BLaER1 (cell line): ENCODE measurements at regions not wholly inside any gene's neighbourhood (a gene's known extent, or its start where the extent isn't known, plus 50 kb on each side); places are given as distances from the start of the nearest gene placed in this dataset.
"Not testable (repeated sequence)": the region's sequence is repeated elsewhere in the genome, so short reads cannot be mapped to it uniquely, and the experiment has no call there.

Experiments used
- H3K27ac ChIP-seq: shearing (Covaris generic); formaldehyde crosslinking; 2 replicates; pipeline ENCODE4 v1.8.1; 2022
- H3K27me3 ChIP-seq: shearing (Covaris generic); formaldehyde crosslinking; 2 replicates; pipeline ENCODE4 v1.8.1; 2022
- H3K36me3 ChIP-seq: shearing (Covaris generic); formaldehyde crosslinking; 2 replicates; pipeline ENCODE4 v1.8.1; 2022
- H3K4me1 ChIP-seq: shearing (Covaris generic); formaldehyde crosslinking; 2 replicates; pipeline ENCODE4 v1.8.1; 2022
- H3K4me2 ChIP-seq: shearing (Covaris generic); formaldehyde crosslinking; 2 replicates; pipeline ENCODE4 v1.8.1; 2022
- H3K4me3 ChIP-seq: shearing (Covaris generic); formaldehyde crosslinking; 2 replicates; pipeline ENCODE4 v1.8.1; 2022
- H3K9ac ChIP-seq: shearing (Covaris generic); formaldehyde crosslinking; 2 replicates; pipeline ENCODE4 v1.8.1; 2022
- H3K9me3 ChIP-seq: shearing (Covaris generic); formaldehyde crosslinking; 2 replicates; pipeline ENCODE4 v1.8.1; 2022
- H4K20me1 ChIP-seq: shearing (Covaris generic); formaldehyde crosslinking; 2 replicates; pipeline ENCODE4 v1.8.1; 2022
- Cebpa-rat ChIP-seq: shearing (Covaris generic); IDR thresholded peaks from 2 replicates; pipeline ENCODE4 v1.8.1; 2022

GRCh38 chr10:2047679-2048078, 310.4 kb upstream of the ADARB2 start:
- H3K4me1 ChIP-seq: no peaks in the 10 kb centered on the region
- no peaks in the 10 kb centered on the region for H3K36me3 ChIP-seq
- H3K4me2 ChIP-seq: no peak overlapping the region
- H3K4me3 ChIP-seq: no peak overlapping the region
- no peaks in the 10 kb centered on the region for H4K20me1 ChIP-seq
- no peak overlapping the region for H3K27ac ChIP-seq
- no peaks in the 10 kb centered on the region for H3K27me3 ChIP-seq
- H3K9me3 ChIP-seq: peaks cover 17% of the 10 kb centered on the region
- no peak for TF ChIP-seq Cebpa-rat
- no peak overlapping the region for H3K9ac ChIP-seq

GRCh38 chr10:2043379-2043778, 306.1 kb upstream of the ADARB2 start:
- TF ChIP-seq Cebpa-rat: no peak
- no peak overlapping the region for H3K27ac ChIP-seq
- peaks cover 9% of the 10 kb centered on the region; the same call in 1 of the 2 replicates for H3K4me1 ChIP-seq

GRCh38 chr10:2038036-2038435, 300.7 kb upstream of the ADARB2 start:
- no peak for TF ChIP-seq Cebpa-rat
- H3K4me3 ChIP-seq: no peak overlapping the region
- H3K4me1 ChIP-seq: peaks cover 9% of the 10 kb centered on the region; the same call in 1 of the 2 replicates

More at GRCh38 chr10:2043379-2043778, 306.1 kb upstream of the ADARB2 start:
- Histone ChIP-seq H3K4me3 (no peak overlapping the region), H3K9ac (no peak overlapping the region), H3K36me3 (no peaks in the 10 kb centered on the region), H3K4me2 (no peak overlapping the region), H4K20me1 (no peaks in the 10 kb centered on the region), H3K27me3 (no peaks in the 10 kb centered on the region), H3K9me3 (0 out of 2 replicates have a peak, but pooled peaks cover 2% of the 10 kb centered on the region)

GRCh38 chr10:2037246-2037645, 299.9 kb upstream of the ADARB2 start:
- no peaks in the 10 kb centered on the region for H3K27me3 ChIP-seq
- no peaks in the 10 kb centered on the region for H4K20me1 ChIP-seq
- no peak overlapping the region for H3K9ac ChIP-seq
- TF ChIP-seq Cebpa-rat: no peak
- no peaks in the 10 kb centered on the region for H3K36me3 ChIP-seq
- H3K4me3 ChIP-seq: no peak overlapping the region
- H3K4me2 ChIP-seq: no peak overlapping the region
- H3K9me3 ChIP-seq: no peaks in the 10 kb centered on the region
- H3K4me1 ChIP-seq: peaks cover 9% of the 10 kb centered on the region; the same call in 1 of the 2 replicates
- H3K27ac ChIP-seq: no peak overlapping the region

More at GRCh38 chr10:2038036-2038435, 300.7 kb upstream of the ADARB2 start:
- no peak overlapping the region for H3K27ac ChIP-seq
- no peaks in the 10 kb centered on the region for H4K20me1 ChIP-seq
- H3K9me3 ChIP-seq: no peaks in the 10 kb centered on the region
- no peak overlapping the region for H3K9ac ChIP-seq
- H3K4me2 ChIP-seq: no peak overlapping the region
- H3K27me3 ChIP-seq: no peaks in the 10 kb centered on the region
- no peaks in the 10 kb centered on the region for H3K36me3 ChIP-seq

GRCh38 chr10:2036209-2036608, 298.9 kb upstream of the ADARB2 start:
- no peak overlapping the region for H3K9ac ChIP-seq
- H3K4me1 ChIP-seq: no peaks in the 10 kb centered on the region; the same call in 1 of the 2 replicates
- no peaks in the 10 kb centered on the region for H4K20me1 ChIP-seq
- no peak overlapping the region for H3K27ac ChIP-seq
- no peak for TF ChIP-seq Cebpa-rat
- H3K36me3 ChIP-seq: no peaks in the 10 kb centered on the region
- no peaks in the 10 kb centered on the region for H3K27me3 ChIP-seq
- no peak overlapping the region for H3K4me3 ChIP-seq
- H3K9me3 ChIP-seq: no peaks in the 10 kb centered on the region
- no peak overlapping the region for H3K4me2 ChIP-seq

- no peak overlapping the region for H3K4me3 ChIP-seq
- H3K27ac ChIP-seq: no peak overlapping the region
- no peak overlapping the region for H3K4me2 ChIP-seq
- no peaks in the 10 kb centered on the region for H3K4me1 ChIP-seq
- no peak overlapping the region for H3K9ac ChIP-seq
- H4K20me1 ChIP-seq: no peaks in the 10 kb centered on the region
- TF ChIP-seq Cebpa-rat: no peak
- no peaks in the 10 kb centered on the region for H3K27me3 ChIP-seq
- H3K9me3 ChIP-seq: peaks cover 11% of the 10 kb centered on the region
- H3K36me3 ChIP-seq: no peaks in the 10 kb centered on the region
These were observed 292.7 kb upstream of the ADARB2 start for GRCh38 chr10:2030046-2030445.

GRCh38 chr10:2026936-2027335, 289.6 kb upstream of the ADARB2 start:
- Histone ChIP-seq H3K27ac (no peak overlapping the region), H3K36me3 (no peaks in the 10 kb centered on the region), H3K27me3 (no peaks in the 10 kb centered on the region), H4K20me1 (no peaks in the 10 kb centered on the region), H3K9ac (no peak overlapping the region), H3K4me2 (no peak overlapping the region), H3K4me1 (no peaks in the 10 kb centered on the region), H3K9me3 (peaks cover 11% of the 10 kb centered on the region), H3K4me3 (no peak overlapping the region)
- TF ChIP-seq Cebpa-rat: no peak

GRCh38 chr10:2024750-2025149, 287.4 kb upstream of the ADARB2 start:
- H3K4me1 ChIP-seq, H4K20me1 ChIP-seq, H3K36me3 ChIP-seq, H3K4me2 ChIP-seq, H3K27me3 ChIP-seq, H3K4me3 ChIP-seq, H3K27ac ChIP-seq, H3K9ac ChIP-seq: not testable (repeated sequence)
- peaks cover 13% of the 10 kb centered on the region for H3K9me3 ChIP-seq

GRCh38 chr10:2023687-2024086, 286.4 kb upstream of the ADARB2 start:
- H4K20me1 ChIP-seq: no peaks in the 10 kb centered on the region
- no peaks in the 10 kb centered on the region for H3K36me3 ChIP-seq
- peaks cover 17% of the 10 kb centered on the region for H3K9me3 ChIP-seq
- no peak overlapping the region for H3K9ac ChIP-seq
- no peaks in the 10 kb centered on the region for H3K27me3 ChIP-seq
- no peak overlapping the region for H3K4me2 ChIP-seq
- no peak overlapping the region for H3K4me3 ChIP-seq
- H3K4me1 ChIP-seq: peaks cover 16% of the 10 kb centered on the region
- TF ChIP-seq Cebpa-rat: no peak
- no peak overlapping the region for H3K27ac ChIP-seq

GRCh38 chr10:2022401-2022800, 285.1 kb upstream of the ADARB2 start:
- Histone ChIP-seq H3K9ac (no peak overlapping the region), H3K36me3 (no peaks in the 10 kb centered on the region), H3K4me1 (peaks cover 24% of the 10 kb centered on the region), H3K9me3 (peaks cover 14% of the 10 kb centered on the region), H3K27ac (no peak overlapping the region), H3K27me3 (no peaks in the 10 kb centered on the region), H4K20me1 (no peaks in the 10 kb centered on the region), H3K4me3 (no peak overlapping the region), H3K4me2 (no peak overlapping the region)
- TF ChIP-seq Cebpa-rat: no peak

GRCh38 chr10:2020836-2021235, 283.5 kb upstream of the ADARB2 start:
- Histone ChIP-seq H3K27ac (no peak overlapping the region), H3K4me1 (peaks cover 24% of the 10 kb centered on the region), H4K20me1 (no peaks in the 10 kb centered on the region), H3K9me3 (peaks cover 10% of the 10 kb centered on the region; the same call in 1 of the 2 replicates), H3K27me3 (no peaks in the 10 kb centered on the region), H3K36me3 (no peaks in the 10 kb centered on the region), H3K9ac (no peak overlapping the region), H3K4me3 (no peak overlapping the region), H3K4me2 (no peak overlapping the region)
- TF ChIP-seq Cebpa-rat: no peak
